Common myeloid progenitor, CD34-positive (primary cell): ENCODE measurements at regions not wholly inside any gene's neighbourhood (a gene's known extent, or its start where the extent isn't known, plus 50 kb on each side); places are given as distances from the start of the nearest gene placed in this dataset.
A peak's percentile ranks its signal among the peaks of the same experiment; 100 is the strongest.

Source experiments
- CTCF ChIA-PET: fragments of 350-600 bp; sonication (Branson Sonifier 250); formaldehyde crosslinking; loops from one replicate; lab custom pipeline; 2021; ENCODE audit warnings: antibody characterized with exemption; lab: Charles Lee
- POLR2A ChIA-PET: fragments of 350-600 bp; sonication (Branson Sonifier 250); formaldehyde crosslinking; loops from one replicate; lab custom pipeline; 2021; ENCODE audit warnings: antibody characterized with exemption; lab: Charles Lee
- DNase-seq, 3 donors: peaks; one replicate each; pipeline versions ENCODE4 v3.0.0 to v3.0.0-alpha.2; 2013
- H3K27ac ChIP-seq, 2 experiments: 1 replicate in 1 of 2; 2 replicates in 1 of 2; pipeline ENCODE4 v1.7.0; 2013; ENCODE audit warnings: inconsistent platforms in 2 of 2, low read length in 2 of 2, mild to moderate bottlenecking in 2 of 2, low read depth in 1 of 2, moderate library complexity in 1 of 2; ENCODE audit not compliant: severe bottlenecking in 2 of 2, insufficient read depth in 1 of 2, poor library complexity in 1 of 2
- H3K27me3 ChIP-seq, 5 experiments: replicated peaks in 2 of 5; 1 replicate in 3 of 5; 2 replicates in 2 of 5; pipeline versions ENCODE4 v1.6.1 to v1.7.0; 2013; ENCODE audit warnings: low read length in 4 of 5, mild to moderate bottlenecking in 2 of 5, moderate library complexity in 2 of 5, inconsistent platforms in 1 of 5; ENCODE audit not compliant: insufficient read depth in 5 of 5, control insufficient read depth in 4 of 5
- H3K36me3 ChIP-seq, 4 experiments: 1 replicate in 2 of 4; 2 replicates in 2 of 4; pipeline versions ENCODE4 v1.6.1 to v1.7.0; 2013; ENCODE audit warnings: low read length in 3 of 4, control low read depth in 1 of 4, mild to moderate bottlenecking in 1 of 4; ENCODE audit not compliant: control insufficient read depth in 4 of 4, insufficient read depth in 4 of 4
- H3K4me1 ChIP-seq, 4 experiments: 1 replicate in 3 of 4; 2 replicates in 1 of 4; pipeline versions ENCODE4 v1.6.1 to v1.7.1; 2013; ENCODE audit warnings: low read length in 3 of 4, mild to moderate bottlenecking in 3 of 4, control low read depth in 1 of 4, inconsistent platforms in 1 of 4, moderate library complexity in 1 of 4; ENCODE audit not compliant: control insufficient read depth in 4 of 4, insufficient read depth in 4 of 4; ENCODE audit errors: control extremely low read depth in 1 of 4
- H3K4me3 ChIP-seq, 7 experiments: 1 replicate in 4 of 7; 2 replicates in 3 of 7; pipeline versions ENCODE4 v1.5.1 to v1.7.0; 2013; ENCODE audit warnings: mild to moderate bottlenecking in 7 of 7, low read length in 6 of 7, moderate library complexity in 6 of 7, inconsistent platforms in 2 of 7, low read depth in 2 of 7, control low read depth in 1 of 7; ENCODE audit not compliant: insufficient read depth in 4 of 7, control insufficient read depth in 1 of 7; ENCODE audit errors: extremely low read depth in 1 of 7
- H3K9me3 ChIP-seq, 5 experiments: 1 replicate in 4 of 5; 2 replicates in 1 of 5; pipeline versions ENCODE4 v1.6.1 to v1.7.1; 2013; ENCODE audit warnings: low read length in 4 of 5, mild to moderate bottlenecking in 2 of 5, inconsistent platforms in 1 of 5, low read depth in 1 of 5, moderate library complexity in 1 of 5; ENCODE audit not compliant: control insufficient read depth in 4 of 5, insufficient read depth in 2 of 5; ENCODE audit errors: control extremely low read depth in 1 of 5
- WGBS: methylation state at CpG from one replicate; pipeline ENCODE4 v1.1.5; 2013; ENCODE audit not compliant: insufficient coverage; 5-methylcytosine and 5-hydroxymethylcytosine counted together

GRCh38 chr5:125215593-125215992 is 469.2 kb upstream of the ZNF608 start:
- Histone ChIP-seq H3K27ac (no peak overlapping the region), H3K36me3 (no peaks in the 10 kb centered on the region), H3K27me3 (no peaks in the 10 kb centered on the region), H3K9me3 (no peaks in the 10 kb centered on the region), H3K4me1 (no peaks in the 10 kb centered on the region), H3K4me3 (no peak overlapping the region)
- POLR2A ChIA-PET, result no interaction called here
- WGBS, result no CpG with 5 or more reads among the region's 1 CpG
- CTCF ChIA-PET, result no interaction called here
- DNase-seq, result no peak

- no peak overlapping the region for H3K4me3 ChIP-seq
- ChIA-PET CTCF (no interaction called here), POLR2A (no interaction called here)
- DNase-seq, result no peak
- H3K27ac ChIP-seq, result no peak overlapping the region
- H3K9me3 ChIP-seq, result no peaks in the 10 kb centered on the region
- no peaks in the 10 kb centered on the region for H3K4me1 ChIP-seq
- no peaks in the 10 kb centered on the region for H3K27me3 ChIP-seq
- H3K36me3 ChIP-seq, result no peaks in the 10 kb centered on the region
These were observed 473.3 kb upstream of the ZNF608 start for GRCh38 chr5:125219710-125220109.

- no peaks in the 10 kb centered on the region for H3K36me3 ChIP-seq
- no peak for DNase-seq
- H3K4me3 ChIP-seq, result no peak overlapping the region
- WGBS, result 83% methylated on average over 1 of the region's 1 CpG
- H3K4me1 ChIP-seq, result no peaks in the 10 kb centered on the region
- H3K27me3 ChIP-seq, result no peaks in the 10 kb centered on the region
- no peak overlapping the region for H3K27ac ChIP-seq
- CTCF ChIA-PET, result no interaction called here
- H3K9me3 ChIP-seq, result no peaks in the 10 kb centered on the region
- POLR2A ChIA-PET, result no interaction called here
These were observed 473.8 kb upstream of the ZNF608 start for GRCh38 chr5:125220284-125220683.

- Histone ChIP-seq H3K9me3 (no peaks in the 10 kb centered on the region), H3K27me3 (no peaks in the 10 kb centered on the region), H3K4me3 (no peak overlapping the region), H3K4me1 (no peaks in the 10 kb centered on the region), H3K36me3 (no peaks in the 10 kb centered on the region), H3K27ac (no peak overlapping the region)
- ChIA-PET CTCF (no interaction called here), POLR2A (no interaction called here)
- DNase-seq, result no peak
- WGBS, result 100% methylated on average over 1 of the region's 7 CpGs
These were observed 476.3 kb upstream of the ZNF608 start for GRCh38 chr5:125222597-125223240.

- POLR2A ChIA-PET, result no interaction called here
- WGBS, result 43% methylated on average over 2 of the region's 2 CpGs
- Histone ChIP-seq H3K9me3 (no peaks in the 10 kb centered on the region), H3K36me3 (no peaks in the 10 kb centered on the region), H3K4me1 (no peaks in the 10 kb centered on the region), H3K27me3 (no peaks in the 10 kb centered on the region), H3K27ac (no peak overlapping the region), H3K4me3 (no peak overlapping the region)
- CTCF ChIA-PET, result no interaction called here
- DNase-seq, result no peak
These were observed 479.0 kb upstream of the ZNF608 start for GRCh38 chr5:125225424-125225823.

- Histone ChIP-seq H3K4me1 (no peaks in the 10 kb centered on the region), H3K4me3 (no peak overlapping the region), H3K27ac (no peak overlapping the region), H3K36me3 (no peaks in the 10 kb centered on the region), H3K27me3 (no peaks in the 10 kb centered on the region), H3K9me3 (no peaks in the 10 kb centered on the region)
- ChIA-PET POLR2A (no interaction called here), CTCF (interaction anchor here (1.1 kb wide), 1 partner anchor 11 kb away, joined by 5 read pairs; no protein-coding TSS in a partner anchor)
- no peak for DNase-seq
- 93% methylated on average over 4 of the region's 4 CpGs for WGBS
These were observed 480.4 kb upstream of the ZNF608 start for GRCh38 chr5:125226825-125227224.

- POLR2A ChIA-PET, result no interaction called here
- H3K4me1 ChIP-seq, result no peaks in the 10 kb centered on the region
- no peak overlapping the region for H3K4me3 ChIP-seq
- H3K9me3 ChIP-seq, result no peaks in the 10 kb centered on the region
- WGBS, result 93% methylated on average over 7 of the region's 7 CpGs
- peak in 2 of 3 donors; percentile 4 to 7 for DNase-seq
- H3K36me3 ChIP-seq, result no peaks in the 10 kb centered on the region
- CTCF ChIA-PET, result interaction anchor here (1.1 kb wide), 1 partner anchor 11 kb away, joined by 5 read pairs; no protein-coding TSS in a partner anchor
- no peak overlapping the region for H3K27ac ChIP-seq
- no peaks in the 10 kb centered on the region for H3K27me3 ChIP-seq
These were observed 481.1 kb upstream of the ZNF608 start for GRCh38 chr5:125227333-125228095.
